SK-N-SH (cell line): ENCODE measurements at regions not wholly inside any gene's neighbourhood (a gene's known extent, or its start where the extent isn't known, plus 50 kb on each side); places are given as distances from the start of the nearest gene placed in this dataset.

Experiments used
- CTCF ChIA-PET: fragments of 300-600, 350-600 bp; formaldehyde crosslinking; extraction: SDS; loops from one replicate; lab custom pipeline; 2021; lab: Yijun Ruan, JAX
- POLR2A ChIA-PET: fragments of 350-600 bp; sonication (Branson Sonifier 250); formaldehyde crosslinking; extraction: SDS; loops from one replicate; lab custom pipeline; 2020; ENCODE audit warnings: antibody characterized with exemption, inconsistent platforms; lab: Yijun Ruan, JAX
- DNase-seq: peaks from one replicate; pipeline ENCODE4 v3.0.0; 2012
- H2AFZ ChIP-seq: fragments of 200-600 bp; sonication (generic); 2 replicates; pipeline ENCODE4 v1.8.1; 2016; ENCODE audit warnings: antibody characterized with exemption, mild to moderate bottlenecking, low read depth
- H3F3A ChIP-seq: fragments of 200-600 bp; sonication (generic); replicated peaks from 2 replicates; pipeline ENCODE3; 2016; ENCODE audit warnings: antibody characterized with exemption, mild to moderate bottlenecking; ENCODE audit not compliant: insufficient read depth
- H3K27ac ChIP-seq, 2 experiments: fragments of 200-500 bp in 1 of 2; fragments of 200-600 bp in 1 of 2; sonication (Bioruptor generic) in 1 of 2; sonication (generic), shearing (Covaris generic) in 1 of 2; 2 replicates each; pipeline versions ENCODE4 v1.5.1 to v1.6.1; 2014 to 2016; ENCODE audit warnings: low read depth in 2 of 2, inconsistent platforms in 1 of 2, low read length in 1 of 2, mild to moderate bottlenecking in 1 of 2, mixed read lengths in 1 of 2
- H3K27me3 ChIP-seq: fragments of 200-600 bp; sonication (generic), shearing (Covaris generic); 2 replicates; pipeline ENCODE4 v1.6.1; 2016; ENCODE audit warnings: mixed run types; ENCODE audit not compliant: insufficient read depth
- H3K36me3 ChIP-seq, 2 experiments: fragments of 200-500 bp in 1 of 2; fragments of 200-600 bp in 1 of 2; sonication (Bioruptor generic) in 1 of 2; sonication (generic) in 1 of 2; replicated peaks in 1 of 2; 2 replicates each; pipeline versions ENCODE3 to v1.5.1; 2014 to 2016; ENCODE audit warnings: low read length in 1 of 2, mild to moderate bottlenecking in 1 of 2; ENCODE audit not compliant: insufficient read depth in 2 of 2, control insufficient read depth in 1 of 2
- H3K4me1 ChIP-seq, 2 experiments: fragments of 200-500 bp in 1 of 2; fragments of 200-600 bp in 1 of 2; sonication (Bioruptor generic) in 1 of 2; sonication (generic), shearing (Covaris generic) in 1 of 2; 2 replicates each; pipeline versions ENCODE4 v1.5.1 to v1.6.1; 2014 to 2016; ENCODE audit warnings: low read depth in 1 of 2, low read length in 1 of 2, mixed run types in 1 of 2; ENCODE audit not compliant: insufficient read depth in 2 of 2, control insufficient read depth in 1 of 2
- H3K4me2 ChIP-seq: fragments of 200-600 bp; sonication (generic), shearing (Covaris generic); 2 replicates; pipeline ENCODE4 v1.6.1; 2017; ENCODE audit warnings: mixed run types
- H3K4me3 ChIP-seq, 2 experiments: fragments of 200-500 bp in 1 of 2; fragments of 200-600 bp in 1 of 2; sonication (Bioruptor generic) in 1 of 2; sonication (generic), shearing (Covaris generic) in 1 of 2; 2 replicates each; pipeline versions ENCODE4 v1.5.1 to v1.8.1; 2014 to 2016; ENCODE audit warnings: low read depth in 2 of 2, inconsistent platforms in 1 of 2, low read length in 1 of 2, mild to moderate bottlenecking in 1 of 2, mixed read lengths in 1 of 2, moderate library complexity in 1 of 2
- H3K79me2 ChIP-seq: fragments of 200-600 bp; sonication (generic); 2 replicates; pipeline ENCODE4 v1.8.1; 2017; ENCODE audit warnings: mild to moderate bottlenecking; ENCODE audit not compliant: insufficient read depth
- H3K9ac ChIP-seq: fragments of 200-600 bp; sonication (generic); 2 replicates; pipeline ENCODE4 v1.6.1; 2017; ENCODE audit warnings: mixed run types
- H3K9me2 ChIP-seq: fragments of 200-600 bp; sonication (generic); 2 replicates; pipeline ENCODE4 v1.6.1; 2017; ENCODE audit warnings: mixed run types
- H3K9me3 ChIP-seq: fragments of 200-600 bp; sonication (generic); 2 replicates; pipeline ENCODE4 v1.6.1; 2017; ENCODE audit warnings: mixed run types, mild to moderate bottlenecking, moderate library complexity
- H4K20me1 ChIP-seq: fragments of 200-600 bp; sonication (generic); 2 replicates; pipeline ENCODE4 v1.6.1; 2017; ENCODE audit warnings: mild to moderate bottlenecking, mixed run types; ENCODE audit not compliant: insufficient read depth
- CHD2 ChIP-seq: fragments of 150-350 bp; IDR thresholded peaks from 2 replicates; pipeline ENCODE4 v1.6.1; 2018; ENCODE audit warnings: low read length; ENCODE audit not compliant: partially characterized antibody
- ELF1 ChIP-seq: IDR thresholded peaks from 2 replicates; pipeline ENCODE4 v1.4.0; 2012
- EP300 ChIP-seq, 2 experiments: IDR thresholded peaks; 2 replicates each; pipeline versions ENCODE4 v1.4.0 to v1.6.1; 2012; ENCODE audit warnings: borderline replicate concordance in 1 of 2, low read depth in 1 of 2, low read length in 1 of 2
- FOXJ3 ChIP-seq: sonication (generic); formaldehyde crosslinking; IDR thresholded peaks from 2 replicates; pipeline ENCODE4 v1.5.1; 2020; ENCODE audit warnings: mild to moderate bottlenecking, missing genetic modification reagents
- GATA2 ChIP-seq: sonication (generic); formaldehyde crosslinking; IDR thresholded peaks from 2 replicates; pipeline ENCODE4 v1.5.0; 2020; ENCODE audit warnings: mild to moderate bottlenecking, missing genetic modification reagents
- JUND ChIP-seq: IDR thresholded peaks from 2 replicates; pipeline ENCODE4 v1.4.0; 2012
- NFIC ChIP-seq: IDR thresholded peaks from 2 replicates; pipeline ENCODE4 v1.4.0; 2012; ENCODE audit warnings: borderline replicate concordance
- NRF1 ChIP-seq: IDR thresholded peaks from 2 replicates; pipeline ENCODE4 v1.6.1; 2012; ENCODE audit warnings: low read depth, mild to moderate bottlenecking, low read length
- POLR2AphosphoS5 ChIP-seq: IDR thresholded peaks from 2 replicates; pipeline ENCODE4 v1.6.1; 2012; ENCODE audit warnings: low read depth, low read length
- RFX5 ChIP-seq: IDR thresholded peaks from 2 replicates; pipeline ENCODE4 v1.6.1; 2012; ENCODE audit warnings: mild to moderate bottlenecking, improper control_type of control experiment, low read length
- RXRA ChIP-seq: IDR thresholded peaks from 2 replicates; pipeline ENCODE4 v1.4.0; 2012; ENCODE audit warnings: low read depth, mild to moderate bottlenecking, borderline replicate concordance
- SIN3A ChIP-seq: IDR thresholded peaks from 2 replicates; pipeline ENCODE4 v1.6.1; 2012; ENCODE audit warnings: low read depth, mild to moderate bottlenecking, low read length, moderate library complexity, borderline replicate concordance
- TCF12 ChIP-seq: IDR thresholded peaks from 2 replicates; pipeline ENCODE4 v1.4.0; 2012
- YY1 ChIP-seq: IDR thresholded peaks from 2 replicates; pipeline ENCODE4 v1.4.0; 2012; ENCODE audit warnings: low read depth, mild to moderate bottlenecking
- WGBS: methylation state at CpG from one replicate; pipeline ENCODE4 v1.1.6; 2017; ENCODE audit warnings: low lambda C conversion rate; 5-methylcytosine and 5-hydroxymethylcytosine counted together
- TF ChIP-seq, protein P1 (sequence below): IDR thresholded peaks from 2 replicates; pipeline ENCODE4; 2012
- TF ChIP-seq, protein P2 (sequence below): fragments of 200-600 bp; sonication (generic); IDR thresholded peaks from 2 replicates; pipeline ENCODE4 v1.6.1; 2017; ENCODE audit warnings: antibody characterized with exemption, mild to moderate bottlenecking, moderate library complexity
- TF ChIP-seq, protein P3 (sequence below): fragments of 150-350 bp; IDR thresholded peaks from 2 replicates; pipeline ENCODE4 v1.6.1; 2016; ENCODE audit warnings: mild to moderate bottlenecking, low read depth, low read length
- TF ChIP-seq, protein P4 (sequence below): IDR thresholded peaks from 2 replicates; pipeline ENCODE4 v1.4.0; 2012; ENCODE audit warnings: low read depth, borderline replicate concordance

DNA sequence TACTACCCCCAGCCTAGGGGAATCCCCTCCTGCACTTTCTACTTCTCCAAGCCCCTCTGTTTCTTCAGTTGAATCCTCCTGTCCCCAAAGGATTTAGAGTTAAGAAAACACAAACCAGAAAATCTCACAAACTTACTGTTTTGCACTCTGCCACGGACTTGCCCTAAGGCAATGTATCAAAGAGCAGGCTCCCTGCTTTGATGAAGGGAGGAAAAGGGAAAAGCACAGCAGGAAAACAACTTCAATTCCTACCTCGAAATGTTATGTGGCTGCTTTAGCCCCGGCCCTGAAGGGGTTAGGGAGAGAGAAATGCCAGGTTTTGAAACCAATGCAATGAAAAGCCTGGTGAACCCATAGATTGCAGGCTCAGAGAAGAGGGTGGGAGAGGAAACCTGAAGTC is 254.7 kb downstream of the MAN2A1 start:
- H4K20me1 ChIP-seq: no peaks in the 10 kb centered on the region
- no peak for DNase-seq
- ChIA-PET POLR2A (no interaction called here), CTCF (no interaction called here)
- no peak overlapping the region for H3K27ac ChIP-seq
- H3K9me2 ChIP-seq: no peaks in the 10 kb centered on the region
- H3K4me3 ChIP-seq: no peak overlapping the region
- WGBS: 49% methylated on average over 3 of the region's 3 CpGs
- H3K79me2 ChIP-seq: no peaks in the 10 kb centered on the region
- H3K27me3 ChIP-seq: no peaks in the 10 kb centered on the region; the same call in 1 of the 2 replicates
- TF ChIP-seq POLR2AphosphoS5: no peak
- TF ChIP-seq, protein P1, sequence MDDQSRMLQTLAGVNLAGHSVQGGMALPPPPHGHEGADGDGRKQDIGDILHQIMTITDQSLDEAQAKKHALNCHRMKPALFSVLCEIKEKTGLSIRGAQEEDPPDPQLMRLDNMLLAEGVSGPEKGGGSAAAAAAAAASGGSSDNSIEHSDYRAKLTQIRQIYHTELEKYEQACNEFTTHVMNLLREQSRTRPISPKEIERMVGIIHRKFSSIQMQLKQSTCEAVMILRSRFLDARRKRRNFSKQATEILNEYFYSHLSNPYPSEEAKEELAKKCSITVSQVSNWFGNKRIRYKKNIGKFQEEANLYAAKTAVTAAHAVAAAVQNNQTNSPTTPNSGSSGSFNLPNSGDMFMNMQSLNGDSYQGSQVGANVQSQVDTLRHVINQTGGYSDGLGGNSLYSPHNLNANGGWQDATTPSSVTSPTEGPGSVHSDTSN: no peak
- TF ChIP-seq JUND: no peak
- no peak for TF ChIP-seq RFX5
- H3K9ac ChIP-seq: no peak overlapping the region
- H3K9me3 ChIP-seq: no peaks in the 10 kb centered on the region
- H3K36me3 ChIP-seq: no peaks in the 10 kb centered on the region
- H3F3A ChIP-seq: no peaks in the 10 kb centered on the region
- no peak overlapping the region for H2AFZ ChIP-seq
- no peaks in the 10 kb centered on the region; a peak in 2 of 4 replicates for H3K4me1 ChIP-seq
- no peak overlapping the region for H3K4me2 ChIP-seq

DNA sequence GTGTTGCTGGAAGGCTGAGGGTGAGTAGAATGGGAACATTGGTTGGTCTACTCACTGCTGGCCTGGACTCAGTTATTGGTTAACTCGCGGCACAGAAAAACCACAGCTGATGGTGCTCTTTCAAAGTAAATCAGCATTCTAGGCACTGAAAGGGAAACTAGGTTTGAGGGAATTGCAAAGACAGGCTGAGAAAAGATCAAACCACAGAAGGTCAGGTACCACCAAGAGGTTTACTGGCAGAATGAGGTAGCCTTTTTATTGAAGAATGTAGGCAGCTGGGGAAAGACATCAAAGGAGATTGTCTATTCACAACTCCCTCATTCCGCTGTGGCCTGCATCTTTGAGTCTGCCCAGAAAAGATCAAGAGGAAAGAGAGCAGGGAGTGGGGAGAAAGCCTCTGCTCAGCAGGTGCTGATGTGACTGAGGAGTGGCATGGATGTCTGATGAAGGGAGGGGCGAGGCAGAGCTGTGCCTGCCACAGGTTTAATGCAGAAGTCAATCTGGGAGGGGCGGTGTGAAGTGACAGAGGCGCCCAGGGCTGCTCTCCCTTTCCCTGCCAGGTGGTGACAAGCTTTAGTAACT is 255.5 kb downstream of the MAN2A1 start:
- ChIA-PET CTCF (no interaction called here), POLR2A (no interaction called here)
- no peak for DNase-seq

More for the DNA sequence above, 255.5 kb downstream of the MAN2A1 start:
- Histone ChIP-seq H3K9me3 (no peaks in the 10 kb centered on the region), H3K4me2 (no peak overlapping the region), H3K27me3 (no peaks in the 10 kb centered on the region; the same call in 1 of the 2 replicates), H3K4me3 (no peak overlapping the region), H3K9me2 (no peaks in the 10 kb centered on the region)
- TF ChIP-seq GATA2 (CRISPR knock-in tag) (no peak), ELF1 (no peak), RXRA (no peak), FOXJ3 (CRISPR knock-in tag) (no peak), EP300 (IDR thresholded peaks at IDR 0.05; ENCODE audit: borderline replicate concordance in 1 of 2, low read depth in 1 of 2, low read length in 1 of 2) (no peak), TCF12 (no peak), YY1 (no peak), CHD2 (no peak), SIN3A (no peak), NRF1 (no peak), POLR2AphosphoS5 (no peak), NFIC (no peak)
- TF ChIP-seq, protein P2, sequence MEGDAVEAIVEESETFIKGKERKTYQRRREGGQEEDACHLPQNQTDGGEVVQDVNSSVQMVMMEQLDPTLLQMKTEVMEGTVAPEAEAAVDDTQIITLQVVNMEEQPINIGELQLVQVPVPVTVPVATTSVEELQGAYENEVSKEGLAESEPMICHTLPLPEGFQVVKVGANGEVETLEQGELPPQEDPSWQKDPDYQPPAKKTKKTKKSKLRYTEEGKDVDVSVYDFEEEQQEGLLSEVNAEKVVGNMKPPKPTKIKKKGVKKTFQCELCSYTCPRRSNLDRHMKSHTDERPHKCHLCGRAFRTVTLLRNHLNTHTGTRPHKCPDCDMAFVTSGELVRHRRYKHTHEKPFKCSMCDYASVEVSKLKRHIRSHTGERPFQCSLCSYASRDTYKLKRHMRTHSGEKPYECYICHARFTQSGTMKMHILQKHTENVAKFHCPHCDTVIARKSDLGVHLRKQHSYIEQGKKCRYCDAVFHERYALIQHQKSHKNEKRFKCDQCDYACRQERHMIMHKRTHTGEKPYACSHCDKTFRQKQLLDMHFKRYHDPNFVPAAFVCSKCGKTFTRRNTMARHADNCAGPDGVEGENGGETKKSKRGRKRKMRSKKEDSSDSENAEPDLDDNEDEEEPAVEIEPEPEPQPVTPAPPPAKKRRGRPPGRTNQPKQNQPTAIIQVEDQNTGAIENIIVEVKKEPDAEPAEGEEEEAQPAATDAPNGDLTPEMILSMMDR: no peak
- TF ChIP-seq, protein P3, sequence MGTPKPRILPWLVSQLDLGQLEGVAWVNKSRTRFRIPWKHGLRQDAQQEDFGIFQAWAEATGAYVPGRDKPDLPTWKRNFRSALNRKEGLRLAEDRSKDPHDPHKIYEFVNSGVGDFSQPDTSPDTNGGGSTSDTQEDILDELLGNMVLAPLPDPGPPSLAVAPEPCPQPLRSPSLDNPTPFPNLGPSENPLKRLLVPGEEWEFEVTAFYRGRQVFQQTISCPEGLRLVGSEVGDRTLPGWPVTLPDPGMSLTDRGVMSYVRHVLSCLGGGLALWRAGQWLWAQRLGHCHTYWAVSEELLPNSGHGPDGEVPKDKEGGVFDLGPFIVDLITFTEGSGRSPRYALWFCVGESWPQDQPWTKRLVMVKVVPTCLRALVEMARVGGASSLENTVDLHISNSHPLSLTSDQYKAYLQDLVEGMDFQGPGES: no peak
- TF ChIP-seq, protein P4, sequence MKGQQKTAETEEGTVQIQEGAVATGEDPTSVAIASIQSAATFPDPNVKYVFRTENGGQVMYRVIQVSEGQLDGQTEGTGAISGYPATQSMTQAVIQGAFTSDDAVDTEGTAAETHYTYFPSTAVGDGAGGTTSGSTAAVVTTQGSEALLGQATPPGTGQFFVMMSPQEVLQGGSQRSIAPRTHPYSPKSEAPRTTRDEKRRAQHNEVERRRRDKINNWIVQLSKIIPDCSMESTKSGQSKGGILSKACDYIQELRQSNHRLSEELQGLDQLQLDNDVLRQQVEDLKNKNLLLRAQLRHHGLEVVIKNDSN: no peak
- TF ChIP-seq, all 33 proteins: peak for 0
- no peak overlapping the region for H3K27ac ChIP-seq
- H3K36me3 ChIP-seq: no peaks in the 10 kb centered on the region
- H3K4me1 ChIP-seq: no peaks in the 10 kb centered on the region; a peak in 2 of 4 replicates
- H3K79me2 ChIP-seq: no peaks in the 10 kb centered on the region
- WGBS: 75% methylated on average over 6 of the region's 6 CpGs
- no peaks in the 10 kb centered on the region for H4K20me1 ChIP-seq
- H2AFZ ChIP-seq: no peak overlapping the region
- H3F3A ChIP-seq: no peaks in the 10 kb centered on the region
- H3K9ac ChIP-seq: no peak overlapping the region
